GM12878 (cell line): ENCODE measurements at regions not wholly inside any gene's neighbourhood (a gene's known extent, or its start where the extent isn't known, plus 50 kb on each side); places are given as distances from the start of the nearest gene placed in this dataset.

Experiments used
- ATAC-seq: fragments of 200-7000 bp; cut with Tn5 transposase; 3 replicates; pipeline ENCODE4 v1.9.1; 2020; ENCODE audit warnings: mild to moderate bottlenecking, moderate library complexity
- BruUV-seq: library from RNA; stranded (reverse); fragments of 400-500 nt; replicated peaks from 2 replicates; lab custom pipeline; 2021; lab: Mats Ljungman, UMichigan
- CTCF ChIA-PET: fragments of 300-600 bp; sonication (Branson Sonifier 250); formaldehyde crosslinking; extraction: SDS; loops from one replicate; lab custom pipeline; 2021; ENCODE audit warnings: inconsistent platforms; lab: Yijun Ruan, JAX
- POLR2A ChIA-PET: fragments of 350-600 bp; formaldehyde crosslinking; extraction: SDS; loops from one replicate; lab custom pipeline; 2021; ENCODE audit warnings: inconsistent platforms; lab: Charles Lee
- RAD21 ChIA-PET: fragments of 300-600 bp; sonication (Branson Sonifier 250); formaldehyde crosslinking; loops from one replicate; lab custom pipeline; 2023; ENCODE audit warnings: antibody characterized with exemption; ENCODE audit not compliant: unreplicated experiment; lab: Charles Lee
- SMC1A ChIA-PET: fragments of 300-600 bp; sonication (Branson Sonifier 250); formaldehyde crosslinking; loops from one replicate; lab custom pipeline; 2023; ENCODE audit not compliant: unreplicated experiment, uncharacterized antibody; lab: Charles Lee
- DNase-seq: peaks from one replicate; pipeline ENCODE4 v3.0.0-alpha.2; 2011; ENCODE audit warnings: low read depth, low spot score
- FAIRE-seq: peaks from 3 replicates; lab custom pipeline; 2011; peaks lifted over from hg19 to GRCh38; lab: Jason Lieb, UNC
- H2AFZ ChIP-seq: 2 replicates; pipeline ENCODE4 v1.6.0; 2011; ENCODE audit warnings: low read depth, low read length, control low read depth; ENCODE audit not compliant: control insufficient read depth
- H3K27ac ChIP-seq: 2 replicates; pipeline ENCODE4 v1.5.1; 2011; ENCODE audit warnings: control low read depth; ENCODE audit not compliant: control insufficient read depth, insufficient read depth
- H3K27me3 ChIP-seq, 2 experiments: replicated peaks in 1 of 2; 2 replicates each; pipeline versions ENCODE4 v1.6.0 to v1.6.1; 2011; ENCODE audit warnings: low read length in 1 of 2; ENCODE audit not compliant: control insufficient read depth in 2 of 2, insufficient read depth in 2 of 2
- H3K36me3 ChIP-seq, 2 experiments: 2 replicates each; pipeline ENCODE4 v1.5.1; 2011; ENCODE audit warnings: low read length in 1 of 2; ENCODE audit not compliant: control insufficient read depth in 2 of 2, insufficient read depth in 2 of 2
- H3K4me1 ChIP-seq: 2 replicates; pipeline ENCODE4 v1.6.1; 2011; ENCODE audit warnings: mild to moderate bottlenecking, low read length, moderate library complexity, mixed read lengths; ENCODE audit not compliant: control insufficient read depth, insufficient read depth
- H3K4me2 ChIP-seq: 2 replicates; pipeline ENCODE4 v1.6.0; 2011; ENCODE audit warnings: control low read depth; ENCODE audit not compliant: control insufficient read depth, insufficient read depth
- H3K4me3 ChIP-seq: fragments of 200-600 bp; sonication (generic); 2 replicates; pipeline ENCODE4 v1.5.1; 2016
- H3K79me2 ChIP-seq: 2 replicates; pipeline ENCODE4 v1.6.0; 2011; ENCODE audit warnings: low read length; ENCODE audit not compliant: control insufficient read depth, insufficient read depth
- H3K9ac ChIP-seq: 2 replicates; pipeline ENCODE4 v1.8.0; 2011; ENCODE audit warnings: low read length, control low read depth, mixed read lengths; ENCODE audit not compliant: control insufficient read depth, insufficient read depth
- H3K9me3 ChIP-seq: replicated peaks from 3 replicates; pipeline ENCODE4 v1.5.1; 2011; ENCODE audit warnings: mild to moderate bottlenecking, low read length; ENCODE audit not compliant: control insufficient read depth, insufficient read depth
- H4K20me1 ChIP-seq: 2 replicates; pipeline ENCODE4 v1.6.0; 2011; ENCODE audit not compliant: control insufficient read depth, insufficient read depth
- BCLAF1 ChIP-seq: fragments of 450-650 bp; IDR thresholded peaks from 2 replicates; pipeline ENCODE4 v1.6.1; 2017; ENCODE audit warnings: antibody characterized with exemption, mild to moderate bottlenecking, moderate library complexity
- CBX5 ChIP-seq: sonication (generic); IDR thresholded peaks from 2 replicates; pipeline ENCODE4 v1.6.1; 2016; ENCODE audit warnings: low read depth, moderate library complexity, mild to moderate bottlenecking, inconsistent platforms
- HDAC2 ChIP-seq: fragments of 200-600 bp; sonication (generic); IDR thresholded peaks from 2 replicates; pipeline ENCODE4 v1.6.1; 2017
- HDGF ChIP-seq: fragments of 450-650 bp; IDR thresholded peaks from 2 replicates; pipeline ENCODE4 v1.6.1; 2016; ENCODE audit warnings: antibody characterized with exemption
- JUNB ChIP-seq: IDR thresholded peaks from 2 replicates; pipeline ENCODE4 v1.6.1; 2016; ENCODE audit warnings: antibody characterized with exemption, mild to moderate bottlenecking
- KAT2A ChIP-seq: conservative IDR thresholded peaks from 2 replicates; pipeline ENCODE4 v1.6.1; 2011; ENCODE audit warnings: low read depth, low read length; ENCODE audit not compliant: control insufficient read depth
- MEF2B ChIP-seq: fragments of 450-650 bp; IDR thresholded peaks from 2 replicates; pipeline ENCODE4 v1.6.1; 2018; ENCODE audit warnings: mild to moderate bottlenecking, moderate library complexity; ENCODE audit not compliant: partially characterized antibody, poor library complexity, severe bottlenecking
- PAX5 ChIP-seq: IDR thresholded peaks from 2 replicates; pipeline ENCODE4 v1.6.1; 2011; ENCODE audit warnings: low read depth, low read length, borderline replicate concordance
- PML ChIP-seq: IDR thresholded peaks from 2 replicates; pipeline ENCODE4 v1.6.1; 2012; ENCODE audit warnings: low read length, inconsistent platforms
- POU2F2 ChIP-seq: IDR thresholded peaks from 3 replicates; pipeline ENCODE4 v1.6.1; 2011; ENCODE audit warnings: low read depth, mild to moderate bottlenecking, low read length, borderline replicate concordance
- RUNX3 ChIP-seq: IDR thresholded peaks from 2 replicates; pipeline ENCODE4 v1.6.1; 2012; ENCODE audit warnings: low read length, inconsistent platforms
- SP1 ChIP-seq: IDR thresholded peaks from one replicate; pipeline ENCODE4 v1.6.1; 2011; ENCODE audit warnings: low read depth, low read length
- TCF7 ChIP-seq: IDR thresholded peaks from 2 replicates; pipeline ENCODE4 v1.6.1; 2014; ENCODE audit warnings: antibody characterized with exemption, borderline replicate concordance
- USF1 ChIP-seq: IDR thresholded peaks from 2 replicates; pipeline ENCODE4 v1.6.1; 2011; ENCODE audit warnings: borderline replicate concordance, low read depth, mild to moderate bottlenecking, moderate library complexity, mixed read lengths, low read length; ENCODE audit not compliant: insufficient read depth; ENCODE audit errors: extremely low read length
- ZNF207 ChIP-seq: fragments of 450-650 bp; IDR thresholded peaks from 2 replicates; pipeline ENCODE4 v1.6.1; 2014; ENCODE audit warnings: antibody characterized with exemption, mild to moderate bottlenecking, borderline replicate concordance
- ZNF24 ChIP-seq: fragments of 450-650 bp; IDR thresholded peaks from 2 replicates; pipeline ENCODE4 v1.6.1; 2017; ENCODE audit warnings: antibody characterized with exemption, mild to moderate bottlenecking
- WGBS: methylation state at CpG from one replicate; pipeline ENCODE4 v1.1.6; 2016; ENCODE audit warnings: low lambda C conversion rate; ENCODE audit not compliant: insufficient replicate concordance, insufficient coverage; ENCODE audit errors: missing lambda C conversion rate; 5-methylcytosine and 5-hydroxymethylcytosine counted together
- in situ Hi-C: fragments of 300-500 bp; cut with MboI; formaldehyde crosslinking; loops from 9 replicates; pipeline ENCODE4 v1.14.3; 2018; ENCODE audit warnings: mixed read lengths
- intact Hi-C: fragments of 100-400 bp; cut with micrococcal nuclease; formaldehyde crosslinking; loops from one replicate; pipeline ENCODE4 v1.14.2; 2022; ENCODE audit not compliant: unreplicated experiment
- TF ChIP-seq, protein P1 (sequence below): fragments of 450-650 bp; IDR thresholded peaks from 2 replicates; pipeline ENCODE4 v1.6.1; 2017; ENCODE audit warnings: low read depth, mild to moderate bottlenecking, moderate library complexity
- TF ChIP-seq, protein P2 (sequence below): fragments of 450-650 bp; IDR thresholded peaks from 2 replicates; pipeline ENCODE4 v1.6.1; 2014; ENCODE audit warnings: mild to moderate bottlenecking

DNA sequence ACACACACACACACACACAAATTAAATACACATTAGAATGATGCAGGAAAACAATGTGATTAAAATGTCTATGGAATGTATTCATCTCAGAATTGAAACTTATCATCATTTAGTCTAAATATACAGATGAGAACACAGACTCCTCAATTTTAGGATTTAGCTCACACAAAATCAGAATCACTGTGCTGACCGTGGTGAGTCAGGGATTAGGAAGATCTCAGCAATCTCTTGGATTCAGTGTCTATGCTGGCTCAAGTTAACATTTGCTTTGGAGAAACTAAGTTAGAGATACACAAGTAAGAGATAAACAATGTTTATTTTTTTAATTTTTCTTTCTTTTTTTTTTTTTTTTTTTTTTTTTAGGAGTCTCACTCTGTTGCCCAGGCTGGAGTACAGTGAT is 323.6 kb downstream of the KLF12 start (continued):
- no peak for TF ChIP-seq ZNF207
- TF ChIP-seq, protein P1, sequence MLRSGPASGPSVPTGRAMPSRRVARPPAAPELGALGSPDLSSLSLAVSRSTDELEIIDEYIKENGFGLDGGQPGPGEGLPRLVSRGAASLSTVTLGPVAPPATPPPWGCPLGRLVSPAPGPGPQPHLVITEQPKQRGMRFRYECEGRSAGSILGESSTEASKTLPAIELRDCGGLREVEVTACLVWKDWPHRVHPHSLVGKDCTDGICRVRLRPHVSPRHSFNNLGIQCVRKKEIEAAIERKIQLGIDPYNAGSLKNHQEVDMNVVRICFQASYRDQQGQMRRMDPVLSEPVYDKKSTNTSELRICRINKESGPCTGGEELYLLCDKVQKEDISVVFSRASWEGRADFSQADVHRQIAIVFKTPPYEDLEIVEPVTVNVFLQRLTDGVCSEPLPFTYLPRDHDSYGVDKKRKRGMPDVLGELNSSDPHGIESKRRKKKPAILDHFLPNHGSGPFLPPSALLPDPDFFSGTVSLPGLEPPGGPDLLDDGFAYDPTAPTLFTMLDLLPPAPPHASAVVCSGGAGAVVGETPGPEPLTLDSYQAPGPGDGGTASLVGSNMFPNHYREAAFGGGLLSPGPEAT: no peak

DNA sequence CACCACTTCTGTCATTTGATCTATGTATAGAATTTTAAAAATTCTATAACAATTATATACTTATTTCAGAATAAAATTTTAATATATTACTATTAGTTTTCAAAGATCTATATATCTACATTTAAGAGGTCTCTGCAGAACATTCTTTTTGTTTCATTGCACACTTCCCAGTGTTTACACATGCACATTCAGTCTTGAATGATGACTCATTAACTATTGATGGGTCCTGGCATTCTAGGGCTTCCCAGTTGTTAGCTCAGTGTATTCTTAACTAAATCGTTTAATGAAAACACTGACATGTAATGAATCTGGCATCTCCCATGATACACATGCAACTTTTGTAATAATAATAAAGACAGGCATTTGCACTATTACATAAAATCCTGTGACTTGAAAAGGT is 324.6 kb downstream of the KLF12 start:
- H3K4me2 ChIP-seq: no peak overlapping the region
- no peaks in the 10 kb centered on the region for H3K4me1 ChIP-seq
- H2AFZ ChIP-seq: no peak overlapping the region
- TF ChIP-seq JUNB: no peak
- TF ChIP-seq USF1: no peak
- TF ChIP-seq PAX5: no peak
- no peak for TF ChIP-seq PML
- TF ChIP-seq POU2F2: no peak
- no peak for TF ChIP-seq TCF7
- no peak for TF ChIP-seq CBX5
- no peak for TF ChIP-seq HDGF
- TF ChIP-seq ZNF24: no peak
- TF ChIP-seq BCLAF1: no peak
- TF ChIP-seq KAT2A: no peak
- TF ChIP-seq MEF2B: no peak
- TF ChIP-seq RUNX3: no peak
- TF ChIP-seq HDAC2: no peak
- TF ChIP-seq, protein P2, sequence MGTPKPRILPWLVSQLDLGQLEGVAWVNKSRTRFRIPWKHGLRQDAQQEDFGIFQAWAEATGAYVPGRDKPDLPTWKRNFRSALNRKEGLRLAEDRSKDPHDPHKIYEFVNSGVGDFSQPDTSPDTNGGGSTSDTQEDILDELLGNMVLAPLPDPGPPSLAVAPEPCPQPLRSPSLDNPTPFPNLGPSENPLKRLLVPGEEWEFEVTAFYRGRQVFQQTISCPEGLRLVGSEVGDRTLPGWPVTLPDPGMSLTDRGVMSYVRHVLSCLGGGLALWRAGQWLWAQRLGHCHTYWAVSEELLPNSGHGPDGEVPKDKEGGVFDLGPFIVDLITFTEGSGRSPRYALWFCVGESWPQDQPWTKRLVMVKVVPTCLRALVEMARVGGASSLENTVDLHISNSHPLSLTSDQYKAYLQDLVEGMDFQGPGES: no peak
- no peak for TF ChIP-seq SP1
- TF ChIP-seq, all 136 proteins: peak for 0
- no peaks in the 10 kb centered on the region for H3K36me3 ChIP-seq
- SMC1A ChIA-PET: interaction anchor here (1.1 kb wide), 1 partner anchor 13 kb away, joined by 4 read pairs; no protein-coding TSS in a partner anchor
- RAD21 ChIA-PET: no interaction called here
- no peaks in the 10 kb centered on the region for H4K20me1 ChIP-seq
- no peak overlapping the region for H3K9ac ChIP-seq
- POLR2A ChIA-PET: no interaction called here
- peak; percentile 35 for FAIRE-seq
- H3K79me2 ChIP-seq: no peaks in the 10 kb centered on the region
- intact Hi-C loops (no loop called here), in situ Hi-C loops (no loop called here)
- WGBS: 100% methylated on average over 1 of the region's 1 CpG
- H3K4me3 ChIP-seq: no peak overlapping the region
- no peak for ATAC-seq
- BruUV-seq: no TSS peak
- CTCF ChIA-PET: interaction anchor here (0.9 kb wide), 1 partner anchor 38 kb away, joined by 3 read pairs; no protein-coding TSS in a partner anchor
- H3K27ac ChIP-seq: no peak overlapping the region
- DNase-seq: no peak
- H3K27me3 ChIP-seq: no peaks in the 10 kb centered on the region
- H3K9me3 ChIP-seq: no peaks in the 10 kb centered on the region
